Muscle layer of duodenum (tissue), 2 donors: ENCODE measurements at regions not wholly inside any gene's neighbourhood (a gene's known extent, or its start where the extent isn't known, plus 50 kb on each side); places are given as distances from the start of the nearest gene placed in this dataset.
A peak's percentile ranks its signal among the peaks of the same experiment; 100 is the strongest.
"Not testable (repeated sequence)": the region's sequence is repeated elsewhere in the genome, so short reads cannot be mapped to it uniquely, and the experiment has no call there.

Experiments used
- H3K27ac ChIP-seq: one replicate; pipeline ENCODE4 v1.7.0; 2013; ENCODE audit warnings: mild to moderate bottlenecking, low read length
- H3K27me3 ChIP-seq: one replicate; pipeline ENCODE4 v1.7.0; 2013; ENCODE audit warnings: low read depth, mild to moderate bottlenecking, control low read depth, low read length
- H3K36me3 ChIP-seq, 2 donors: one replicate each; pipeline ENCODE4 v1.7.0; 2013; ENCODE audit warnings: low read length in 2 of 2, control low read depth in 1 of 2, mild to moderate bottlenecking in 1 of 2; ENCODE audit not compliant: insufficient read depth in 2 of 2, control insufficient read depth in 1 of 2
- H3K4me1 ChIP-seq, 2 donors: one replicate each; pipeline ENCODE4 v1.7.0; 2013; ENCODE audit warnings: low read length in 2 of 2, mild to moderate bottlenecking in 2 of 2, control low read depth in 1 of 2, moderate library complexity in 1 of 2; ENCODE audit not compliant: insufficient read depth in 2 of 2, control insufficient read depth in 1 of 2
- H3K4me3 ChIP-seq, 2 donors: one replicate each; pipeline ENCODE4 v1.7.0; 2013; ENCODE audit warnings: low read length in 2 of 2, low read depth in 1 of 2, mild to moderate bottlenecking in 1 of 2
- H3K9me3 ChIP-seq, 2 donors: one replicate each; pipeline ENCODE4 v1.7.0; 2013; ENCODE audit warnings: low read length in 2 of 2, control low read depth in 1 of 2, mild to moderate bottlenecking in 1 of 2; ENCODE audit not compliant: control insufficient read depth in 1 of 2
- donor health status: healthy.

DNA sequence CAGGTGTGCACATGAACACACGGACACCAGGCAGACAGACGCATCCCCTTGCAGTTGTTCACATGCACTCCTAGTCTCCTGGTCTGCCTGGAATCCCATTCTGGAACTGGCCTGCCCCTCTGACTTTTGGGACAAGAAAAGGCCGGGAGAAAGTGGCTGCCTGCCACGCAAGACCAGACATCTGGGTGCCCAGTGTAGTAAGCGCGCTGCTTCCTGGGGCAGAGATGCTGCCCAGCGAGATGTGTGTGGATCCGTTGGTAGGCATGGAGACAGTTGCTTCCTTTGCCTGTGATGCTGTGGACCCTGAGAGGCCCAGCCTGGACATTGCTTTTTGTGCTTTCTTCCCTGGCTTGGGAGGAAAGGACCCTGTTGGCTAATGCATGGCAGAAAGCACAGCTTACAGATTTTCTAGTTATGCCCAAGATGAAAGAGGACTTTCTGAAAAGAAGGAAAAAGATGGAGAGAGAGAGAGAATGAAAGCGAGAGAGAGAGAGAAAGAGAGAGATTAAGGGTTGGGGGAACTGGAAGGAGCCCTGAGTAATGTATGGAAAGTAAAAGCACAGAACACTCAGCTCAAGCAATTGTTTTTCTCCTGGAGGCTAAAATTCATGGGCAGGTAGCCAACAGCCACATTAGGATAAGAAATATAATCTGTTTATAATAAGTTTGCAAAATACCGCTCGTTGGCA, 235.3 kb downstream of the BCL2L11 start:
- not testable (repeated sequence) for H3K27me3 ChIP-seq

GRCh38 chr2:111356512-111357031, 235.9 kb downstream of the BCL2L11 start:
- H3K4me1 ChIP-seq, H3K36me3 ChIP-seq, H3K4me3 ChIP-seq, H3K27ac ChIP-seq, H3K9me3 ChIP-seq, H3K27me3 ChIP-seq: not testable (repeated sequence)

More for the DNA sequence above, 235.3 kb downstream of the BCL2L11 start:
- H3K27ac ChIP-seq, H3K4me1 ChIP-seq, H3K36me3 ChIP-seq, H3K4me3 ChIP-seq, H3K9me3 ChIP-seq: not testable (repeated sequence)

- H3K27me3 ChIP-seq, H3K36me3 ChIP-seq, H3K27ac ChIP-seq, H3K4me1 ChIP-seq, H3K9me3 ChIP-seq: not testable (repeated sequence)
- peak overlapping the region in 1 of 2 donors; percentile 24 for H3K4me3 ChIP-seq
Observed at GRCh38 chr2:111365986-111366640, 245.4 kb downstream of the BCL2L11 start.

GRCh38 chr2:111366641-111367029, 245.9 kb downstream of the BCL2L11 start:
- H3K27me3 ChIP-seq, H3K9me3 ChIP-seq, H3K36me3 ChIP-seq, H3K4me1 ChIP-seq, H3K4me3 ChIP-seq, H3K27ac ChIP-seq: not testable (repeated sequence)

DNA sequence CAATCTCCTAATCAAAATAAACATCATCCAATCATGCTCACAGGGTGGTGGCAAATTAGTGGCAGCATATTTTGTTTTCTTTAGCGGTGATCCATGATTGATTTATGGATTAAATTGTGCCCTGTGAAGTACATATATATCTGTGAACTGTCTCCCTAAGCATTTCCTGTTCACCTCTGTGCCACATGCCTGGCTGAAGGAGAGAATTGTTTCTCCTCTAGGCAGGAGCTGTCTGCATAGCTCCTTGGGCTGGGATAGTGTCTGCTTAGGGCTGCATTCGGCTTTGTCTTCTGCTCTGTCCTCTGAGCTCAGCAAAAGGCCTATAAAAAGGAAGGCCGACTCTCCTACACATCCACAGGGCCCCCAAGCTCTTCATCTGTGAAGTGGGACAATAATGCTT, 246.4 kb downstream of the BCL2L11 start:
- H3K36me3 ChIP-seq, H3K27me3 ChIP-seq, H3K4me1 ChIP-seq, H3K27ac ChIP-seq, H3K9me3 ChIP-seq, H3K4me3 ChIP-seq: not testable (repeated sequence)

GRCh38 chr2:111367871-111368270, 247.2 kb downstream of the BCL2L11 start:
- not testable (repeated sequence) for H3K27ac ChIP-seq, H3K36me3 ChIP-seq, H3K4me3 ChIP-seq, H3K4me1 ChIP-seq, H3K9me3 ChIP-seq, H3K27me3 ChIP-seq

DNA sequence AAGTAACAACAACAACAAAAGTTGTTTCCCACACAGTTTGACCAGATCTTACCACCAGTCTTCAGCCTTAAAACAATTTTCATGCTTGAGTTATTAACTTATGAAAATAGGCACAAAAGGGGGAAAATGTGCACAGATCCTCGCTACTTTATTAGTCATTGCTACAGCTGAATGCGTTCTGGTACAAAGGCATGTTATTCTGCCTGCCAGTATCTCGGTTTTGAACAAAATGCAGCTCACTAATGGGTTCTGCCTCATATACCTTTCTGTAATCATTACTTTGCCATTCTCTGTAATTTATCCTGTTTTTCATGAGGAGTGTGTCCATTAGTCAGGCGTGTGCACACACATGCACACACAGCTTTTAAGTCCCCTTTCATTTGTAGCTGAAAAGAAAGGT, 247.6 kb downstream of the BCL2L11 start:
- H3K27ac ChIP-seq, H3K27me3 ChIP-seq, H3K9me3 ChIP-seq, H3K4me1 ChIP-seq, H3K4me3 ChIP-seq, H3K36me3 ChIP-seq: not testable (repeated sequence)

DNA sequence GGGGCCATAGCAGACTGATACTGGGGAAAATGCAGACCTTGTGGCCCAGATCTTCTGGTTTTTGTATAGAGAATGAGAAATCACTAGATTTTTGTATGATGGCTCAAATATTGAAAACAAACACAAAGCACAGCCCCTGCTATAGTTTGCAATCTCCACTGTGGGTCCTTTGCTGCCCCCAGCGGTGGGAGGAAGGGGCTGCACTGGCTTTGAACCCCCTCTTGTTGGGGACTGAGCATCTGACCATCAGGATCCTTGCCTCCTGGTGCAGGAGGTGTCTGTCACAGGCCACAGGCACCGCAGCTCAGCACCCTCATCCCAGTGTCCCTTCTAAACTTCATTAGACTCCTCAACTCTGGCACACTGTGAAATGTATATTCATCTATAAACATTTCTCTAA, 252.3 kb downstream of the BCL2L11 start:
- not testable (repeated sequence) for H3K36me3 ChIP-seq, H3K4me3 ChIP-seq, H3K4me1 ChIP-seq, H3K9me3 ChIP-seq, H3K27me3 ChIP-seq, H3K27ac ChIP-seq

DNA sequence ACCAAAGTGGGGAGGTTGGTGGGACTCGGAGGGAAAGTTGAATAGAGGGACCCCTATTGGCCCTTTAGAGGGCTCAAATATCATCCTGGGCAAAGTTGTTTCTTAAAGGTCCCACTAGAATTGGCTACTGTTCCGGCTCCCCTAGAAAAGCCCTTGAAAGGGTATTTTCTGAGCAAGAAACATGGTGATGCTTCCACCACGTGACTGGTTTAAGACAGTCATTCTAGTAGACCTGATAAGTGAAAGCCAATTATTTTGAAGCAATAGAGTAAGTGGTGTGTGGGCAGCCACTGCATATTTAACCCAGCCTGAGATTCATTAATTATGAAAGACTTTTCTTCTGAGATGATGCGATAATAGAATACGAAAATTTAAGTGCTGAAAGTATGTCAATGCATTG, 253.3 kb downstream of the BCL2L11 start:
- H3K9me3 ChIP-seq, H3K36me3 ChIP-seq, H3K27me3 ChIP-seq, H3K4me1 ChIP-seq, H3K4me3 ChIP-seq, H3K27ac ChIP-seq: not testable (repeated sequence)

DNA sequence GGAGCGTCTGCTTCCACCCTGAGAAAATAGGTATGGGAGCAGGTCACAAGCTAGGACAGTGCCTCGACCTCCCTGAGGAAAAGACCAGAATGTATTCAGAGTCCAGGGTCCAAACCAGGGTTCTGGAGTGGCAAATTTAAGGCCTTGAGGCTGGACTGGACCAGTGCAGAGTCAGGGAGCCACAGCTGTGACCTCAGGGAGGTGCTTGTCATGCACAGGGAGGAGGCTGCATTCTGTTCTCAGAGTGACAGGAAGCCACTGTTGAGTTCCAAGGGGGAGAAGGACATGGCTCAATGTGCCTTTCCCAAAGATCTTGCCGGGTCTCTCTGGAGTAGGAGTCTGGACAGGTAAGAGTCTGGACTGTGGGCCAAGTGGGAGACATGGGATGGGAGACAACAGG, 254.0 kb downstream of the BCL2L11 start:
- not testable (repeated sequence) for H3K36me3 ChIP-seq, H3K9me3 ChIP-seq, H3K4me1 ChIP-seq

GRCh38 chr2:111375320-111375883, 254.7 kb downstream of the BCL2L11 start:
- not testable (repeated sequence) for H3K4me1 ChIP-seq, H3K36me3 ChIP-seq, H3K4me3 ChIP-seq, H3K9me3 ChIP-seq, H3K27me3 ChIP-seq, H3K27ac ChIP-seq

More for the DNA sequence above, 254.0 kb downstream of the BCL2L11 start:
- H3K27ac ChIP-seq, H3K27me3 ChIP-seq, H3K4me3 ChIP-seq: not testable (repeated sequence)
